NT2/D1 (cell line): ENCODE measurements at regions not wholly inside any gene's neighbourhood (a gene's known extent, or its start where the extent isn't known, plus 50 kb on each side); places are given as distances from the start of the nearest gene placed in this dataset.

Experiments
- DNase-seq: peaks from one replicate; pipeline ENCODE4 v3.0.0-alpha.2; 2011; ENCODE audit warnings: low read depth, low spot score
- H3K27me3 ChIP-seq: 2 replicates; pipeline ENCODE4 v1.6.0; 2011; ENCODE audit warnings: mild to moderate bottlenecking; ENCODE audit not compliant: insufficient read length, insufficient read depth
- H3K36me3 ChIP-seq: 2 replicates; pipeline ENCODE4 v1.6.1; 2011; ENCODE audit warnings: mild to moderate bottlenecking, low read length, mixed read lengths; ENCODE audit not compliant: insufficient read depth, insufficient read length
- H3K4me1 ChIP-seq: 2 replicates; pipeline ENCODE4 v1.5.1; 2011; ENCODE audit not compliant: insufficient read depth, insufficient read length
- H3K4me3 ChIP-seq: 2 replicates; pipeline ENCODE4 v1.5.1; 2011; ENCODE audit warnings: low read depth; ENCODE audit not compliant: insufficient read length
- H3K9ac ChIP-seq: 2 replicates; pipeline ENCODE4 v1.6.0; 2011; ENCODE audit warnings: low read depth; ENCODE audit not compliant: insufficient read length
- H3K9me3 ChIP-seq: 2 replicates; pipeline ENCODE4 v1.5.1; 2011; ENCODE audit warnings: mild to moderate bottlenecking, low read length; ENCODE audit not compliant: insufficient read depth
- SUZ12 ChIP-seq: IDR thresholded peaks from 2 replicates; pipeline ENCODE4 v1.6.1; 2011; ENCODE audit not compliant: insufficient read length, insufficient read depth; ENCODE audit errors: extremely low read depth
- YY1 ChIP-seq: IDR thresholded peaks from 2 replicates; pipeline ENCODE4 v1.6.1; 2011; ENCODE audit not compliant: insufficient read length, insufficient read depth
- ZNF274 ChIP-seq: IDR thresholded peaks from 2 replicates; pipeline ENCODE4 v1.6.1; 2011; ENCODE audit warnings: mild to moderate bottlenecking, low read depth, low read length

DNA sequence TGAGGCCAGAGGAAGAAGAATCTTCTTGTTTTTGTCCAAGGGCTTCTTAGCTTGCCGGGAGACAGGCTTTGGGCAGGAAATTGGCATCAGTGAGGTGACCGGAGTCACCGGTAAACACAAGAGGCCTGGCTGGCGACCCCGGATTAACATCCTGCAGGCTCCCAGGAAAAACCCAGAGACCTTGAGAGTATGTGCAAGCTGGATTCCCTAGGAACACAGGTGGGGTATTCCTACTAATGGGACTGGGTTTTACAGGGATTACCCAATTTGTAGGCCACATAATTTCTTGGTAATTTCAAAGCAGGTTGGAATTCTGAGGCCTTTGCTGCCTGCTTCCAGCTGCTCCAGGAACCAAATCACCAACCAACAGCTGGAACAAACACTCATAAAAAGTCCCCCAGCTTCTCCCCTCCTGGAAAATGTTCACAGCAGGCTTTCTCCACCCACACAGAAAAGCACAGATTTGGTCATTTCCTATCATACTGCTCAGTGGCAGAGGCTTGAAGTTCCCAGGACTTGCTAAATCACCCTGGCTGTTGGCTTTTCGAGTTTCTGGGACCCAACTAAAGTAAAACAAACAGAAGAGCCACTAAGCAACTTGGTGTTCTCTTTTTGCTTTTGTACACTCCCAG lies 258.8 kb downstream of the IRF8 start:
- Histone ChIP-seq H3K36me3 (no peaks in the 10 kb centered on the region), H3K9me3 (no peaks in the 10 kb centered on the region), H3K4me1 (no peaks in the 10 kb centered on the region), H3K27me3 (no peaks in the 10 kb centered on the region), H3K4me3 (no peak overlapping the region), H3K9ac (no peak overlapping the region)
- no peak for DNase-seq
- TF ChIP-seq ZNF274 = no peak
- TF ChIP-seq YY1 = no peak

DNA sequence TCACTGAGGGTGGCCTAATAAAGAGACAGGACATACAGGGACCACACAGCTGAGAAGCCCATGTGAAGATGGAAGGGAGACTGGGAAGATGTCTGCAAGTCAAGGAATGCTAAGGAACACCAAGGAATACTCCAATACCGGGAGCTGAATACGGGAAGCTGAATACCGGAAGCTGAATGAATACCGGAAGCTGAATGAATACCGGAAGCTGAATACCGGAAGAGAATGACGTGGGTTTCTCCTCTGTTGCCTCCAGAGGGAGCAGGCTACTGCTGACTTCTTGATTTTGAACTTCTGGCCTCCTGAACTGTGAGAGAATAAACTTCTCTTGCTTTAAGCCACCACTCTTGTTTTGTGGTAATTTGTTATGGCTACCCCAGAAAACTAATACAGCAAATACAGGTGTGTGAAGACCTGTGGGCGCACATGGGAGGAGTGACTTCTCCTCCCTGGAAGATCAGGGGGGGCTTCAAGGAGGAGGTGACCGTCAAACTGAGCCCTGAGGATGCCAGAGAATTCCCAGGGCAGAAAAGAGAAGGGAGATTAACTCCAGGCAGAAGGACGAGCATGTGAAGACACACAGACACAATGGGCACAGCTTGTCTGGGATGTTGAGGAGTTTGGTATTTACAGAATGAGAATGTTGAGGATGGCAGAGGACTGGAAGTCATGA lies 259.9 kb downstream of the IRF8 start:
- H3K9ac ChIP-seq = no peak overlapping the region
- no peaks in the 10 kb centered on the region for H3K9me3 ChIP-seq
- no peaks in the 10 kb centered on the region for H3K4me1 ChIP-seq
- TF ChIP-seq ZNF274 (no peak), SUZ12 (no peak), YY1 (no peak)
- no peak for DNase-seq
- H3K27me3 ChIP-seq = no peaks in the 10 kb centered on the region
- no peaks in the 10 kb centered on the region for H3K36me3 ChIP-seq
- no peak overlapping the region for H3K4me3 ChIP-seq

DNA sequence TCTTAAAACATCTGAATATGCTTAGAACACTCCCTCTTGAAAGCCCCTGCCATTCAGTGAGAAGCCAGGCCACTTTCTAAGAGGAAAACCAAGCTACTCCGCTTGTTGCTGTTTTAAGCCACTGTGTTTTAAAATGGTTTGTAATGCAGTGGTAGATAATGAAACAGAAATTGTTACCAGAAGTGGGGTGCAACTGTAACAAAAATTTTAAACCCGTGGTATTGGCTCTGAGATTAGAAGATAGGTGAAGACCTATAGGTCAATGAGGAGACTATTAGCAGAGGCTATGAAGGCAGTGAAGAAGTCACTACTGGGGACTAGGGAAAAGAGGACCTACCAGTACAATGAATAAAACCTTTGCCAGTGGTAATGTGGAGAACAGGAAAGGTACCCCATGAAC lies 266.5 kb downstream of the IRF8 start:
- Histone ChIP-seq H3K4me3 (no peak overlapping the region), H3K9ac (no peak overlapping the region), H3K36me3 (no peaks in the 10 kb centered on the region), H3K27me3 (peaks cover 3% of the 10 kb centered on the region), H3K4me1 (no peaks in the 10 kb centered on the region), H3K9me3 (no peaks in the 10 kb centered on the region)
- DNase-seq = no peak
- TF ChIP-seq ZNF274 = no peak
- no peak for TF ChIP-seq YY1
- TF ChIP-seq SUZ12 = no peak

DNA sequence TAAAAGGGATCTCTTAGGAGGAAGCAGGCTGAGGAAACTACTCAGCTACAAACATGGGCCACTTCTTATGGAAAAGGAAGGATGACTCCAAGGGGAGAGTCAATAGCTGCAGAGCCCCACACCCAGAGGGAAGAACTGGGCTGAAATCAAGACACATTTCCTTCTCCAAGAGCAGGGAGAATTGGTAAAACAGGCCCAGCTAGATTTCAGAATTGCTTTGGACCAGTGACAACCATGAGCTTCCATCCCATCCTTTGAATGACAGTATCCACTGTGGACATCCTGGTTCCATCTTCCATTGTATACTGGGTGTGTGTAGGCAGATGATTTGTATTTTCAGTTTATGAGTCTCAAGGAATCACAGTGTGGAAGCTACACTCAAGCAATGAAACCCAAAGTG lies 267.5 kb downstream of the IRF8 start:
- peaks cover 3% of the 10 kb centered on the region for H3K27me3 ChIP-seq
- H3K4me3 ChIP-seq = no peak overlapping the region

DNA sequence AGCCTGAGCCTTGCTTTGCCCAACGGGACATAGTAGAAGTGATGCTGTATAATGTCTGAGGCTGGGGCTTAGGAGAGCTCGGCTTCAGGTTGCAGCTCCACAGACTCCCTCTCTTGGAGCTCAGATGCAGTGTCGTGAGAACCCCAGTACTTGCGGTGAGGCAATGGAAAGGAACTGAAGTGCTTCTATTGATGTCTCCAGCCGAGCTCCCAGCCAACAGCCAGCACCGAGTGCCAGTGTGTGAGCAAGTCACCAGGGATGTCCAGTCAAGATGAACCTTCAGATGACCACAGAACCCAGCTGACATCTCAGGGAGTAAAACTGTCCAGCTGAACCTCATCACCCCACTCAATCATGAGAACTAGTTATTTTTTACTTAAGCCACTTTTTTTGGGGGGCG lies 268.1 kb downstream of the IRF8 start:
- H3K4me1 ChIP-seq = no peaks in the 10 kb centered on the region
- H3K9me3 ChIP-seq = no peaks in the 10 kb centered on the region
- H3K9ac ChIP-seq = no peak overlapping the region
- no peak overlapping the region for H3K4me3 ChIP-seq
- DNase-seq = no peak
- no peaks in the 10 kb centered on the region for H3K36me3 ChIP-seq
- peaks cover 3% of the 10 kb centered on the region for H3K27me3 ChIP-seq
- TF ChIP-seq YY1 (no peak), SUZ12 (no peak), ZNF274 (no peak)

More for the DNA sequence above, 267.5 kb downstream of the IRF8 start:
- DNase-seq = no peak
- no peak for TF ChIP-seq ZNF274
- TF ChIP-seq YY1 = no peak
- TF ChIP-seq SUZ12 = no peak
- no peaks in the 10 kb centered on the region for H3K36me3 ChIP-seq
- H3K4me1 ChIP-seq = no peaks in the 10 kb centered on the region
- H3K9me3 ChIP-seq = no peaks in the 10 kb centered on the region
- no peak overlapping the region for H3K9ac ChIP-seq

DNA sequence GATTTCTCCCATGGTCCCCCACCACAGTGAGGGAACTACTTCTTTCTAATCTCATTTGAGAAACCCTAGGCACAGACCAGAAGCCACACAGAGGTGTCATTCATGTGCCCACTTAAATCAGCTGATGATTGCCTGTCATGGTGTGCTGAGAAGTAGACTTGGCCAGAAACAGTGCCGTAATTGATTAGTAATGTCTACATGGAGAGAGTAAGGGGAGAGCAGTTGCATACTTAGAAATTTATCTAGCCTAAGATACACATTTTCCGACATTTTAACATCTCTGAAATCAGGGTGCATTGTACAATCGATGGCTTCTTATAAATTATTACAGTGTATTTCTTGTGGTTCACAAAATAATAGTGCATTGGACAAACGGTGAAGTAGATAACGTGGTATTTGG lies 271.8 kb downstream of the IRF8 start:
- H3K27me3 ChIP-seq = peaks cover 8% of the 10 kb centered on the region
- H3K9me3 ChIP-seq = no peaks in the 10 kb centered on the region
- TF ChIP-seq YY1 = no peak
- no peak for TF ChIP-seq SUZ12
- TF ChIP-seq ZNF274 = no peak
- no peak for DNase-seq
- no peak overlapping the region for H3K9ac ChIP-seq
- no peaks in the 10 kb centered on the region for H3K36me3 ChIP-seq
- H3K4me1 ChIP-seq = no peaks in the 10 kb centered on the region
- no peak overlapping the region for H3K4me3 ChIP-seq

DNA sequence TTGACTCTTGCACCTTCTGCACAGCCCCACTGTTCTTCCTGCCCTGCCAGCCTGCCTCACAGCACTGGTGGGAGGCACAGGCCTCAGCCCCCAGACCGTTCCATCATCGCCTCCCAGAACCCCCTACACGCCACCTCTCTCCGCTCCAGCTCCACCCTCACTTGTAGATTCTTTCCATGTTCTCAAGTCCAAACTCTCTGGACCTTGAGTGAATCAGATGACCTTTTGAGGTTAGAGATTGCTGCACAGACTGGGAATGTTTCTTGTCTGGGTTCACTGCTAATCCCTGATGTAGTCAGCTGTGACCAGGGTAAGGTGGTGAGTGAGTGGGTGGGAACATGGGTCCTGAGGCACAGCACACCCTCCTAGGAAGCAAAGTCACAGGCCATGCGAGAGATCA lies 272.4 kb downstream of the IRF8 start:
- Histone ChIP-seq H3K4me3 (no peak overlapping the region), H3K36me3 (no peaks in the 10 kb centered on the region), H3K9me3 (no peaks in the 10 kb centered on the region), H3K27me3 (peaks cover 9% of the 10 kb centered on the region), H3K4me1 (no peaks in the 10 kb centered on the region), H3K9ac (no peak overlapping the region)
- TF ChIP-seq YY1 (no peak), SUZ12 (no peak), ZNF274 (no peak)
- DNase-seq = no peak
